ENCODE measurements at regions not wholly inside any gene's neighbourhood (a gene's known extent, or its start where the extent isn't known, plus 50 kb on each side); places are given as distances from the start of the nearest gene placed in this dataset.

- Histone ChIP-seq H3K36me3 (replicated peaks in 1 of 2) (no peaks in the 10 kb centered on the region), H3K27ac (no peak overlapping the region), H3K27me3 (no peaks in the 10 kb centered on the region), H3K4me1 (replicated peaks in 1 of 2) (no peaks in the 10 kb centered on the region), H3K9me3 (replicated peaks in 1 of 3) (no peaks in the 10 kb centered on the region), H3K4me3 (no peak overlapping the region)
- DNase-seq = no peak
- WGBS, 4 donors = 91 to 94% (median 93%) methylated on average over 6 to 8 of the region's 8 CpGs
- intact Hi-C loops (cut with DNase I) = no loop called here
- TF ChIP-seq CTCF (IDR thresholded peaks at IDR 0.05) (no peak), POLR2A (IDR thresholded peaks at IDR 0.05) (no peak)
These were observed 387.5 kb downstream of the TRIM36 start for GRCh38 chr5:114782177-114782576.

GRCh38 chr5:114780290-114780689, 389.4 kb downstream of the TRIM36 start:
- no peak for TF ChIP-seq CTCF (IDR thresholded peaks at IDR 0.05)
- no peak for TF ChIP-seq POLR2A (IDR thresholded peaks at IDR 0.05)
- WGBS, 4 donors = 71 to 90% (median 77%) methylated on average over 2 of the region's 2 CpGs

GRCh38 chr5:114744406-114744805, 382.5 kb downstream of the KCNN2 start:
- no peak for TF ChIP-seq POLR2A (IDR thresholded peaks at IDR 0.05)
- no peak for TF ChIP-seq CTCF (IDR thresholded peaks at IDR 0.05)

More at GRCh38 chr5:114780290-114780689, 389.4 kb downstream of the TRIM36 start:
- H3K36me3 ChIP-seq (replicated peaks in 1 of 2) = no peaks in the 10 kb centered on the region
- no peak overlapping the region for H3K27ac ChIP-seq
- H3K4me1 ChIP-seq (replicated peaks in 1 of 2) = no peaks in the 10 kb centered on the region
- no peaks in the 10 kb centered on the region for H3K27me3 ChIP-seq
- no peak for DNase-seq
- no peaks in the 10 kb centered on the region for H3K9me3 ChIP-seq (replicated peaks in 1 of 3)
- no peak overlapping the region for H3K4me3 ChIP-seq
- intact Hi-C loops (cut with DNase I) = no loop called here

GRCh38 chr5:114734238-114734637, 372.4 kb downstream of the KCNN2 start:
- intact Hi-C loops (cut with DNase I) = no loop called here
- Histone ChIP-seq H3K4me1 (replicated peaks in 1 of 2) (no peaks in the 10 kb centered on the region), H3K9me3 (replicated peaks in 1 of 3) (no peaks in the 10 kb centered on the region), H3K27ac (no peak overlapping the region), H3K36me3 (replicated peaks in 1 of 2) (no peaks in the 10 kb centered on the region), H3K4me3 (no peak overlapping the region), H3K27me3 (no peaks in the 10 kb centered on the region)
- WGBS, 4 donors = 45 to 54% (median 52%) methylated on average over 1 of the region's 1 CpG
- DNase-seq = no peak
- TF ChIP-seq CTCF (IDR thresholded peaks at IDR 0.05) (no peak), POLR2A (IDR thresholded peaks at IDR 0.05) (no peak)

More at GRCh38 chr5:114744406-114744805, 382.5 kb downstream of the KCNN2 start:
- DNase-seq = no peak
- H3K36me3 ChIP-seq (replicated peaks in 1 of 2) = no peaks in the 10 kb centered on the region
- no peaks in the 10 kb centered on the region for H3K4me1 ChIP-seq (replicated peaks in 1 of 2)
- no peak overlapping the region for H3K27ac ChIP-seq
- H3K9me3 ChIP-seq (replicated peaks in 1 of 3) = no peaks in the 10 kb centered on the region
- intact Hi-C loops (cut with DNase I) = no loop called here
- H3K27me3 ChIP-seq = no peaks in the 10 kb centered on the region
- no peak overlapping the region for H3K4me3 ChIP-seq
- WGBS, 4 donors = 74 to 84% (median 76%) methylated on average over 3 of the region's 3 CpGs
